HG03565 (cell line): ENCODE measurements at regions not wholly inside any gene's neighbourhood (a gene's known extent, or its start where the extent isn't known, plus 50 kb on each side); places are given as distances from the start of the nearest gene placed in this dataset.

Experiments
- ATAC-seq: cut with Tn5 transposase; IDR thresholded peaks from one replicate; pipeline ENCODE4 v1.9.1; 2021; ENCODE audit warnings: mild to moderate bottlenecking, moderate library complexity; ENCODE audit not compliant: unreplicated experiment

DNA sequence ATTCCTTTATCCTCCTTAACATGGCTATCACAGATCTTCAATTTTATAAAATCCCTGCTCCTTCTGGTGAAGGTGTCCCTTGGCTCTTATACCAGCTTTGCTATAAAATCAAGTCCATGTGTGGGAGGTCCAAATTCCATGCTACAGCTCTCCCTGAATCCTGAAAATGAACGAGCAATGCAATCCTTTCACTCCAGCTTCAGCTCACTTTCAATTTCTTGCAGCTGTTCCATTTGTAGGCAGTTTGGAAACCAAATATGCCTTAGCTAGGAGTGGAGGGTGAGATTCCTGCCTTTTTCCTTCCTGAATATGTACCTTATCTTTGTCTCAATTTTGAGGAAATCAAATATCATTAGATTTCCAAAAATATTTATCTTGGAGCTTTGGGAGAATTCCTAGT, 402.6 kb downstream of the TTLL7 start:
- ATAC-seq = no peak

DNA sequence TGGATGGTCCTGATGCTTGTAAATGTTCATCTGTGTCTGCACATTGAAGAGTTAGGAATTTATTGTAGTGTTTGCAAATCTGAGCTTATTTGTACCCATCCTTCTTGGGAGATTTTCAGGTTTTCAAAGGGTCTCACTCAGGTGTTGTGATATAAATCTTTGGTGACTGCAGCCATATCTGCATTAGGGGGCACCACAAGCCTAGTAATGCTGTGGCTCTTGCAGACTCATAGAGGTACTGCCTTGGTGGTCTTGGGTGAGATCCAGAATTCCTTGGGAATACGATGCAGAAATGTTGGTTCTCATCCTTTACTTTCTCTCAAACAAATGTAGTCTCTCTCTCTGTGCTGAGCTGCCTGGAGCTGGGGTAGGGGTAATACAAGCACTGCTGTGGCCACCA, 405.9 kb downstream of the TTLL7 start:
- ATAC-seq = no peak

DNA sequence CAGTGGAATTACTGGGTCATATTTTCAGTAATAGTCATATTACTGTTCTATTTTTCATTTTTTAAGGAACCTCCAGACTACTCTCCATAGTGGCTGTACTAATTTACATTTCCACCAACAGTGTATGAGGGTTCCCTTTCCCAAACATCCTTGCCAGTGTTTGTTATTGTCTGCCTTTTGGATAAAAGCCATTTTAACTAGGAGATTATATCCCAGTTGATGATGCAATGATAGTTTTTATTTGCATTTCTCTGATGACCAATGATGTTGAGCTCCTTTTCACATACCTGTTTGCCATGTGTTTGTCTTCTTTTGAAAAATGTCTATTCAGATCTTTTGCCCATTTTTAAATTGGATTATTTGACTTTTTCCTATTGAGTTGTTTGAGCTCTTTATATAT, 410.8 kb downstream of the TTLL7 start:
- ATAC-seq = no peak

DNA sequence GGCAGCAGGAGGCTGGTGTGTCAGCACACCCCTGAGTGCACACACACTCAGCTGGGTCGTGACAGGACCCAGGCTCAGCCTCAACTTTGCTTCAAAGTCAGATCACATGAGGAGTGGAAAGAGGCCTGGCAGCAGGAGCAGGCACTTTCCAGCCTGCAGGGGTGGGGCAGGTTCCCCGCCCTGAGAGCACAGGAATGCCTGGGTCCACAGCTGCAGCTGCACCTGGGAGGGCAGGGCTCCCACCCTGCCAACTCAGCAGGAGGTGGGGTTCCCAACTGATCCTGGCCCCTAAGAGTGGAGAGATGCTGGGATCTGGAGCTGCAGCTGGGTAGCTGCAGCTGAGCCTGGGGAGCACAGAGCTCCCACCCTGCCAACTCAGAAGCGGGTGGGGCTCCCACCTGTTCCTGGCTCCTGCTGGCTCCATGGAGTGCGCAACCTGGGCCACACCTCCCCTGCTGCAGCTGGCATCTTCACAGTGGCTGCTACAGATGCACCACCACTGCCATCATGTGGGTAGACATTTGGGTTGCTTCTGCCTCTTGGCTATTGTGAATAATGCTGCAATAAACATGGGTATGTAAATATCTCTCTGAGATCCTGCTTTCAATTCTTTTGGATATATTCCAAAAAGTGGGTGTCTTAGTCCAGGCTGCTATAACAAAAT, 415.4 kb downstream of the TTLL7 start:
- ATAC-seq = peak; percentile 46

DNA sequence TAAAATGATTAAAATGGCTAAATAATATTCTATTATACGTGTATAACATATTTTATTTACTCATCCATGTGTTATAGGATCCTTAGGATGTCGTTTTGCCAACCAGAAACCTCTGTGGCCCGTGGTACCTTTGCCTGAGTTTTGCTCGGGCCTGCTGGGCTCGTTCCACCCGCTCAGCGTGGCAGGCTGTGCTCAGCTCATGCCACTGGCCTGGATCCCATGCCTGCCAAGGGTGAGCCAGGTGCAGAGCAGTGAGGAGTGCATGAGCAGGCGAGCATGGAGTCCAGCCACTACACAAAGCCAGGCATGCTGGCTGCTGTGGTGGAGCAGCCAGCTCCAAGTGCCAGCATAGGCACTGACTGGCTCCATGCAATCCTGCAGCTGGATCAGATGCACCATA, 417.2 kb downstream of the TTLL7 start:
- no peak for ATAC-seq

DNA sequence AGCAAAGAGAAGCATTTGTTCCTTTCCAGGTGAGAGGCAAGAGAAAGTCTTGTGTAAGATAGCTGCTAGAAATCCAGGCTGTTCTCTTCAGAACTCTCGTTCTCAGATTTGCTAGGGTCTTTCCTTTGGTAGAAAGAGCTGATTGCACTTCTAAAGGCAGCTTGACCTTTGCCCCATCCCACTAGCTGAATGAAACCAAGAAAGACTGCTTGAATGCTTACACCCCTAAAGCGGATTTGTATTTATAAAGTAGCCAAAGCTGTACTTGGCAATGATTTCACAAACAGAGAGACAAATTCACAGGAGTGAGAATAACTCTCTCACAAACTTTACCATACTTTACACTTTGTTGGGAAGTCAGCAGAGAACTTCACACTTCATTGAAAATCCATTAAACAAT, 424.1 kb downstream of the TTLL7 start:
- no peak for ATAC-seq

DNA sequence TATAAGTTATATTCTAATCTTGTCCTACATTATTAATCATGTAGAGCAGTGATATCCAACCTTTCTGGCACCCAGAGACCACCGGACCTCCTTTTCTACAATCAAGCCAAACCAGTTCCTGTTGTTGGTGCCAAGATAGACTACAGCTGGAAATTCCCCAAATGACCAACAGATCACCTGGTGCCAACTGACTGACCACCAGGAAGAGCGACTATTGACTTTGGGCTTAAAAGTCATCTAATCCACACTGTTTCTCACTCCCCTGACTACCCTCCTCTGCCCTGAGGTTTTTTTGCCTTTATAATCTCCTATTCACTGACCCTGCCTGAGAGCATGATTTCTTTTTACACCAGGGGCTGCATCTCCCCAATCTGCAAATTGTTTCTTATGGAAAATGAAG, 425.2 kb downstream of the TTLL7 start:
- ATAC-seq = no peak

DNA sequence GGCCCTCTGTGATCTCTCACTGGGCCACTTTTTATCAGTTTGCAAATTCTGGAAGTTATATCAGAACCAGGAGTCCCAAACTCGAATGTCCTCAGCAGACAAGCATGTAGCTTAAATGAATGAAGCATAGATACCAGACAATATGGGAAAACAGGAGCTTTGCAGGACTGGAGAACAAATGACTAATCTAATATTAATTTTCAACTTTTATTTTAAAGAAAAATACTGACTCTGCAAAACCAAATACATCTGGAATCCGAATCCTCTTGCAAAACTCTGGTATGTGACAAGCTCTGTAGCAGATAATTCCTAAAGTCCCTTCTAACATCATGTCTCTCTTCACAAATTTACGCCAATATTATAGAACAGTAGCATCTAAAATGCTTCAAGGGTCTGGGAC, 427.4 kb downstream of the TTLL7 start:
- ATAC-seq = no peak

DNA sequence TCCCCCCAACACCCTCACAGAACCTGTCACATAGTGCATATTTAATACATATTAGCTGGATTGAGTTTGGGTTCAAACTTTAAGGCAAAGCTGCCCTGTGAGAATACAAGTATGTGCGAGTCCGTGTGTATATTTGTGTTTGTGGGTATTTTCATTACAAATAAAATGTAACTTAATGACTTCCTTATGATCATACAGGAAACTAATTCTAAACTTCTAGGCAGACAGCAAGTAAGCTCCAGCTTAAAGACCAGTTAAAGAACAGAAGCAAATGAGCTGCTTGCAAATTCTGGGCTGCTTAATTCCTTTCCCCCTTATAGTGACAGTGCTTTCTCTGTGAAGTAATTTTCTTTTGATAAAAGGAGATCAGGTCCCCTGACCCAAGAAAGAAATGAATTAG, 437.6 kb downstream of the TTLL7 start:
- no peak for ATAC-seq

DNA sequence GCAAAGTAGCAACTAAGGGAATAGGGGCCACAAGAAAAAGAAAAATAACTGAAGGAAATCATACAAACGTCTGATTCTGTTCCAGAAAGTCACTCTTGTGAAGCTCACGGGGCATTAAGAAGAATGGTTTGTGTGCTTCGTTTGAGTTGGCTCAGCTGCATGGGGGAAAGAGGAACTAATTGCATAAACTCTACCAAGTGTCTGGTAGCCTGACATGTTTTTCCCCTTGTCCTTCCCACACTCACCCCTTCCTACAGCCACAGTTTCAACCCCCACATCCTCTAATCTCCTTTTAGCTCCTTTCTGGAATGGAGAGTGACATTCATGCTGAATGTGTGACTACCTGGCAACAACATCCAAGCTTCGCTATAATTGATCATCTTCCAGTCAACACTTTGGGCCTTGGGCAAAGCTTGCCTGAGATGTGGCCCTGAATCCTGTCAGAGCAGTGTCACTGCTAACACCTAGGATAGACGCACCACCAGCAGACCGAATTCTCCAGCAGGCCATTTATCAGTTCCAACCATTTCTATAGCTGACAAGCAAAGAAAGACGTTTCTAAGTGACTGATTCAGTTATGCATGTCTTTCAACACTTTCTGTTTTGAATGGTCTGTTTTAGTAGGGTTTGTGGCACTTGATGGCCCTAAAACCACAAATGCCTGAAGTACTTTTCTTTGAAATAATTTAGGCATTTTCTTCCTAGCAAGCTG, 439.6 kb downstream of the TTLL7 start:
- no peak for ATAC-seq

DNA sequence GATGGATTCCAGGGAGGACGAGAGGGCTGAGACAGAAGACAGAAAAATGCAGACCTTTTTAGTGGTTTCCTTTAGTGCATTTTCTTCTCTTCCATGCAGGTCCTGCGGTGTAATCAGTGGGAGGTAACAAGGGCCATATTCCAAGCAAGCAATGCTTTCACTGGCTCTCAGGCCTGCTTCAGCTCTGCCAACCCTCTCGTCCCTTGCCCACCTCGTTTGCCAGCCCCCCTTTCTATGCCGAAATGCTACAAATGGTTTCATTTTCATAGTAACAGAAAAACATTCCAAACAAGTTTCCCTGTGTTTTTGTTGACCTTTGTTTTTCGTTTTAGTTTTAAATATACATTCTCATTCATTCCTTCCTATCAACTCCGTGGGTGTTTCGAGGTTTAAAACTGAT, 443.1 kb downstream of the TTLL7 start:
- ATAC-seq = no peak

DNA sequence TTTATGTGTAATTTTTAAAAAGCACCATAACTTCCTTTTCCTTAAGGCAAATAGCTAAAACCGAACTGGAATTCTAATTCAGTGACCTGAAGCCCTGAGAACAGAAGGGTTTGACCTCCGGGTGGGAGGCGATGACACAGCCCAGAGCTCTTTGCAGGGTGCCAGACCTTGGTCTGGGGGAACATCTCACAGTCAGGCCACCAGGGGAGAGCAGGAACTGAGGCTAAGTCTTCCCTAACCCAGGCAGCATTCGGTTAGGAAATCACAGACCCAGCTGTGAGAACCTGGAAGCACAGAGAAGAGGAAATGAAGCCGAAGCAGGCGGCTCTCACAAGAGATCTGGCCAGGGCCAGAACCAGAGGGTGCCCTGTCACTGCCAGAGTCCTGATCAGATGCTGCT, 444.8 kb downstream of the TTLL7 start:
- no peak for ATAC-seq

DNA sequence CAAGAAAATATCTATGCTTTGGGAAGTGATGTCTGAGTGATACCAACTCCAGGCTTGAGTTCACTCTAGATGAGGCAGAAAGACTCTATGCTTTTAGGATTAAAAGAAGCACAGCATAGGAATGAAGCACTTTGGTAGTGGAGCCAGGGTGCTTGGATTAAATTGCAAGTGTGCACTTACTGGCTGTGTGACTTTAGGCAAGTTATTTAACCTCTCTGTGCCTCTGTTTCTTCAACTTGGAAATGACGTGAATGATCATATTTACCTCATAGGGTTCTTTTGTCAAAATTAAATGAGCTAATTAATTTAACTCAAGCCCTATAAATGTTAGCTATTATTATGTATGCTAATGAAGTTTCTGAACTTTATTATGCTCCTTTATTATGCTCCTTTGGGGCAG, 446.1 kb downstream of the TTLL7 start:
- no peak for ATAC-seq

DNA sequence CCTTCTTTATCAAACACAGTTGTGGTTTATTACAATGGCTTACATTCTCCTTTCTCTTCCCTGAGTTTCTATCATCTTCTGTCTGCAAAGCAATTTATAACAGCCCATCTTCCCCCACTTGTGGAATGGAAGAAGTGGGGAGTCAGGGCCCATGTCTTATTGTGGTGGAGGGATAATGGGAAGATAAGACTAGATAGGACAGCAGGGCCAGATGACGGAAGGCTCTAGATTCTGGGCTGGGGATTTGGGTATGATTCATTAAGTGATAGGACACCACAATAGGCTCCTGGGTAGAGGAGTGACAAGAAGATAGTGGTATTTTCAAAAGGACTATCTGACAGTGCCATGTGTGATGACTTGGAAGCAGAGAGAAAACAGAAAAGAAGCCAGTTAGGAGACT, 450.6 kb downstream of the TTLL7 start:
- no peak for ATAC-seq

DNA sequence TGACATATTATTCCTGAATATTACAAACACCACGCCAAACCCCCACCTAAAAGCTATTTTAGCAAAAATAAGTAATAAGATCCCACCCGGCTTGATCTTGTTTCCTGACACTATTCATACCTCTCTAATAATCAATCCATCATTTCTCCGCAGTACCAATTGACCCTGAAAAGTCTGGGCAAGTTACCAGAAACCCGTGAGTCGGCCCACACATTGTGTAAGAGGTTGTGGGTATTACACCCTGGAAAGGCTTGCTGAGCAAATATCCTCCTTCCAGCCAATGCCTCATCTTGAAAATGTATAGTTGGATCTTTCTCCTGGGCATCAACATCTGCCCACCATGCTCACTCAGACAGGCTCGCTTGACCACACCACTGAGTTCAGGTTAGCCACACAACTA, 451.0 kb downstream of the TTLL7 start:
- ATAC-seq = no peak

DNA sequence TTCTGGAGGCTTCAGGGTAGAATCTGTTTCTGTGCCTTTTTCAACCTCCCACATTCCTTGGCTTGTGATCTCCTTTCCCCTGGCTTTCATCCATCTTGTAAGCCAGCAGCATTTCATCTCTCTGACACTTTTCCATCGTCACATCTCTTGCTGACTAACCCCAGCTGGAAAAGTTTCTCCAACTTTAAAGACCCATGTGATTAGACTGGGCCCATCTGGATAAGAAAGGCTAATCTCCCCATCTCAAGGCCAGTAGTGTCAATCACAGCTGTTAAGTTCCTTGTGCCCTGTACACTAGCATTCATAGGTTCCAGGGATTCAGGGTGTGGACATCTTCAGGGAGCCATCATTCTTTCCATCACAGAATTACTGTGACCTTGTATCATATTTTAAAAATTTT, 452.1 kb downstream of the TTLL7 start:
- no peak for ATAC-seq

DNA sequence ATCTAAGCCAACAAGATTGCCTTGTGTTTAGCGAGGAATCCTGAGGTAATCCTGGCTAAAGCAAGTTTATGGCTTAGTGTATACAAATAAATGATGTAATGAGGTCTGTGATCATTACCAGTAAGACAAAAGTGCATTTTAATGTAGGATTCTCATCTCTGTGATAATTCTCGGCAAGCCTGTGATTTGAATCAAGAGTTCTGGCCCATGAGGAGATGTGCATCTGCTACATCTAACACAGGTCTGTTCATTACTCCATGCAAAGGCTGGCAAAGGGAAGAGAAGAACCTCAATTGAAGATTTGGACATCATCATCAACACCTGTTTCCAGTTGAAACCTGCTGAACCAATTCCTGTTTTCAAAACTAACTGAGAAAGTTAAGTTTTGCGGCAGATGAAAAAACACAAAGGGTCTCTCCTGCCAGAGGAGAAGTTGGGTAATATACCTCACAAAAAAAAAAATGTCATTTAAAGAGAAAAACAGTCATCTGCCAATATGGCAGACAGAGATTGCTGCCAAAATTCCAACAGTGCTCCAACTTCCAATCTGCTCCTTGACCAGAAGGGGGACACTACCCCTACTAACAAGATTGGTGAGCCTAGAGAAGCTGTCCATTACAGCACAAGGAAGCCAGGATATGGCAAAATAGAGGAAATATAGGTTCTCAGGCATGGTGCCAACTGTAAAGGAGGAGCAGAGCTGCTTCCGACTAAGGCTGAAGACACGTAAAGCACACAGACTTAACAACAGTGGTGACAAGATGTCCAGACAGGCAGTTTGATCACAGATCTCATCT, 453.7 kb downstream of the TTLL7 start:
- no peak for ATAC-seq

DNA sequence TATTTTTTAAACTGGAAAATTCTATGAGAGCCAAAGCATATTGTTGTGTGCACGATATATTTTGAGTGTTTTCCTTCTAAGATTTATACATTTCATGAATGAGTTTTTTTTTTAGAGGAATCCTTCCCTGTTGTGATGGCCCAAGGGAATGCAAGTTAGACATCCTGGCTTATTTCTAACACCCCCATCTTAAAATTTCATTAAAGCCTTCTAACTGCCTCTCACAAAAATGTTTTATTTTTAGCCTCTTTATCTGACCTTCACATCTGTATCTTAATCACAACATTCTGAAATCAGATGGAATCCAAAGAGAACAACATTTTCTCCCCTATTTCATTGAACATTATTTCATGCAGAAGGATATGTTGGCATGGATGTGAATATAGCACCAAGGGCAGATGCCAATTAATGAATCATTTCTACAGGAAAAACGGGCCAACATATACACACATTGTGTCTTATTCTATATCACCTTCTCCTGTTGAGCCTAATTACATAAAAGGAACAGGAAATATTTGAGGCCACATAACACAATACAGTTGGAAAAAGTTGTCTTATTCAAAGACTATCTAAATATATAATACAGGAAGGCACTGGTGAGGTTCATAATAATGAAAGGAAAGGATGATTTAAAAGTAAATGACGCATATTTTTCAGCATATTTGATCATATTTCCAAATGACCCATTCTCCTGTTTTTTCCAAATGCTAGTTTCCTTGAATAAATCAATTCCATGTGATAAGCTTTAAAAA, 455.5 kb downstream of the TTLL7 start:
- ATAC-seq = no peak

DNA sequence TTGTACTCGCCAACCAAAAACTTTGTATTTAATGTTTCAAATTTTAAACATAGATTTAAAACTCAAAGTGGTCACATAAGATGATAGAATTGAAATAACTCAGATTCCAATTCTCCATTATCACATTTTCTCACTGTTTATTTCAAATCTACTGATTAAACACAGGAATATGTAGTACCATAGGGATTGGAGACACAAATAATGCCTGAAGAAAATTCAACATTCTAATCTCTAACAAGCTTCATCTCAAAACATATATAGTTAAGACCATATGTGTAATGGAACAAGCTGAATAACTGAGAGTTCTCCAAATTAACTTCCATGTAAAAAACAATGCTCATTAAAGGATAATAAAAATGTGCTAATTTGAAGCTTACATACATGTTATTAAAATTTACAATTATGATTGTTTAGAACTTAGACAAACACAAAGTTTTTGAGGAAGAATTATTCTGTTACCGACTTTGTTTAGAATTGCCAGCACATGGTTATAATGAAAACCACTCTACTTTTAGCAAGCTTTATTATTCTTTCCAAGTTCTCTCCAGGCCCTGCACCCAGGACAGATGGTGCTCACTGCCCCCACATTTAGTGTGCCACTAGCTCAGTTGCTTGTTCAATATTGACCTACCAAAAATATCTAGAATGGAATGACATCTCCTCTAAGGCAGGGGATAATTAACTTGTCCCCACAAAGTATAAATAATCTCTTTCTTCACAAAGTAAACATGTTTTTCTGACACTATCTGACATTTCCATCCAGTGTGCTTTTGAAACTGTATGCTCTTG, 467.2 kb downstream of the TTLL7 start:
- no peak for ATAC-seq

DNA sequence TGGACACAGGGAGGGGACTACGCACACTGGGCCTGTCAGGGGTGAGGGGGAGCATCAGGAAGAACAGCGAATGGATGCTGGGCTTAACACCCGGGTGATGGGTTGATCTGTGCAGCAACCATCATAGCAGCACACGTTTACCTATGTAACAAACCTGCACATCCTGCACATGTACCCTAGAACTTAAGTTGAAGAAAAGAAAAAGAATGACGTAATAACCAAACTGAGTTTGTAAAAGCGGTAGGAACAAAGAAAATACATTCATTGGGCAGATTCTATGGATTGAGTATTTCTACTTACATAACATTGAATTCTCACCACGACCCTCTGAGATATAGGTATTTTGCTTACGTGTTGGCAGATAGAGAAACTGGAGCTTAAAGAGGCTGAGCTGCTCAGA, 468.4 kb downstream of the TTLL7 start:
- no peak for ATAC-seq

DNA sequence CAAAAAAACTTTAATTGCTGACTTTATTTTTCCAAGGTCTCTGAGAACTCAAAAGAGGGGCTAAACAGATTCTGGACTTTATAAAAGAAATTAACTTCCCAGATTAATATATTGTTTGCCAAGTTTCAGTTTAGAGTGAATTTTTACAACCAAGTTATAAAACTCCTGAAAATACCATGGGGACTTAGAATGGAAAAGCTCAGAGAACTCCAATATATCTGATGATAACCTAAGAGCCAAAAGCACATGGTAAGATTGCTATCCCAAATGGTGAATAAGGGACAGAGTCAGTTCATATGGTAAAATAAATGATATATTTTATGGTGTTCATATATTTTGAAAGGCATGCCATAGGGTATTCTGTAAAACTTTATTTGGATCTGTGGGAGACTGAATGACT, 470.9 kb downstream of the TTLL7 start:
- no peak for ATAC-seq
